ENCODE measurements at regions not wholly inside any gene's neighbourhood (a gene's known extent, or its start where the extent isn't known, plus 50 kb on each side); places are given as distances from the start of the nearest gene placed in this dataset.
A peak's percentile ranks its signal among the peaks of the same experiment; 100 is the strongest.

- peak; percentile 25 for DNase-seq (ENCODE audit: low read depth)
Observed at GRCh38 chr11:101401245-101401644, 182.6 kb downstream of the TRPC6 start.

- DNase-seq (ENCODE audit: low read depth): no peak
Observed at GRCh38 chr11:101397979-101398378, 185.8 kb downstream of the TRPC6 start.

GRCh38 chr11:101390539-101390938 is 193.3 kb downstream of the TRPC6 start:
- peak; percentile 15 for DNase-seq (ENCODE audit: low read depth)

GRCh38 chr11:101369835-101370234 is 214.0 kb downstream of the TRPC6 start:
- DNase-seq (ENCODE audit: low read depth): no peak

GRCh38 chr11:101363706-101364275 is 220.0 kb downstream of the TRPC6 start:
- DNase-seq (ENCODE audit: low read depth): peak; percentile 64

GRCh38 chr11:101362643-101363042 is 221.2 kb downstream of the TRPC6 start:
- DNase-seq (ENCODE audit: low read depth): no peak

GRCh38 chr11:101357771-101358170 is 226.0 kb downstream of the TRPC6 start:
- no peak for DNase-seq (ENCODE audit: low read depth)

- DNase-seq (ENCODE audit: low read depth): no peak
Observed at GRCh38 chr11:101354801-101355200, 225.2 kb upstream of the PGR start.

- DNase-seq (ENCODE audit: low read depth): no peak
Observed at GRCh38 chr11:101348786-101349185, 219.2 kb upstream of the PGR start.

GRCh38 chr11:101346591-101346990 is 217.0 kb upstream of the PGR start:
- no peak for DNase-seq (ENCODE audit: low read depth)

- no peak for DNase-seq (ENCODE audit: low read depth)
Observed at GRCh38 chr11:101345891-101346290, 216.3 kb upstream of the PGR start.

- DNase-seq (ENCODE audit: low read depth): no peak
Observed at GRCh38 chr11:101342307-101342706, 212.7 kb upstream of the PGR start.

GRCh38 chr11:101341578-101341977 is 212.0 kb upstream of the PGR start:
- no peak for DNase-seq (ENCODE audit: low read depth)

- no peak for DNase-seq (ENCODE audit: low read depth)
Observed at GRCh38 chr11:101336858-101337257, 207.2 kb upstream of the PGR start.

- DNase-seq (ENCODE audit: low read depth): no peak
Observed at GRCh38 chr11:101336155-101336554, 206.5 kb upstream of the PGR start.

- no peak for DNase-seq (ENCODE audit: low read depth)
Observed at GRCh38 chr11:101334581-101334980, 205.0 kb upstream of the PGR start.

GRCh38 chr11:101331411-101331810 is 201.8 kb upstream of the PGR start:
- DNase-seq (ENCODE audit: low read depth): no peak

GRCh38 chr11:101327908-101328307 is 198.3 kb upstream of the PGR start:
- DNase-seq (ENCODE audit: low read depth): peak; percentile 17

GRCh38 chr11:101326141-101326540 is 196.5 kb upstream of the PGR start:
- DNase-seq (ENCODE audit: low read depth): no peak

- no peak for DNase-seq (ENCODE audit: low read depth)
Observed at GRCh38 chr11:101323997-101324396, 194.4 kb upstream of the PGR start.

GRCh38 chr11:101321222-101321621 is 191.6 kb upstream of the PGR start:
- peak; percentile 4 for DNase-seq (ENCODE audit: low read depth)

GRCh38 chr11:101306721-101307120 is 177.1 kb upstream of the PGR start:
- DNase-seq (ENCODE audit: low read depth): no peak

- no peak for DNase-seq (ENCODE audit: low read depth)
Observed at GRCh38 chr11:101305496-101305895, 175.9 kb upstream of the PGR start.

GRCh38 chr11:101299210-101299609 is 169.6 kb upstream of the PGR start:
- DNase-seq (ENCODE audit: low read depth): no peak

- no peak for DNase-seq (ENCODE audit: low read depth)
Observed at GRCh38 chr11:101296896-101297295, 167.3 kb upstream of the PGR start.
